ENCODE measurements at regions not wholly inside any gene's neighbourhood (a gene's known extent, or its start where the extent isn't known, plus 50 kb on each side); places are given as distances from the start of the nearest gene placed in this dataset.
A peak's percentile ranks its signal among the peaks of the same experiment; 100 is the strongest.

DNA sequence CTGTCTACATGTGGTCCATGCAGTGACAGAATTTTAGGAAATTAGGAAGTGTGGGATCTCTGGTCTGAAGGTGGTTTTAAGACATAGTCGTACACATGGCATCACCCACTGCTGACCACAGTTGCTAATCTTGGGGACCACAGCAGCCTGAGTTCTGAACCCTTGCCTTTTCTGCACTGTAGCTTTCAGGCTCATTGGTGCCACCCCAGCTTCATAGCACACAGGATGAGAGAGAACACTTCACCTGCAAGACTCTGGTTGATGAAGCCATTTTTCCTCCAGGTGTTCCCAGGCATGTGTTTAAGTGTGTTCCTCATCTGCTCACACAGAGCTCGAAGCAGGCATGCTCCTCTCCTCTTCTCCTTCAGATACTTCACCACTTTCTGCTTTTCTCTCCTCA is 68.2 kb upstream of the S1PR3 start:
- peak overlapping the region; percentile 95 to 100 (median 99) for H3K27ac Mint-ChIP-seq
- Histone ChIP-seq H3K79me2 (ENCODE audit: insufficient read depth, low read length) (no peaks in the 10 kb centered on the region), H3K27ac (ENCODE audit: low read depth in 1 of 2, low read length in 2 of 2) (peak overlapping the region; percentile 85 to 97), H3K9me3 (replicated peaks in 1 of 2; ENCODE audit: control insufficient read depth in 1 of 2, insufficient read depth in 1 of 2, low read length in 2 of 2) (peaks cover 9 to 12% of the 10 kb centered on the region in 2 donors), H2AFZ (ENCODE audit: insufficient read depth, low read depth, low read length, poor library complexity, severe bottlenecking) (peak overlapping the region; percentile 20), H3K4me1 (ENCODE audit: control insufficient read depth in 1 of 2, insufficient read depth in 2 of 2, low read length in 2 of 2) (peaks cover 57 to 68% of the 10 kb centered on the region in 2 donors), H3K27me3 (ENCODE audit: control insufficient read depth in 2 of 2, insufficient read depth in 2 of 2, low read length in 2 of 2) (no peaks in the 10 kb centered on the region), H4K20me1 (ENCODE audit: insufficient read depth, low read length) (no peaks in the 10 kb centered on the region), H3K9ac (ENCODE audit: insufficient read depth, low read length, poor library complexity, severe bottlenecking) (peak overlapping the region; percentile 38), H3K4me2 (replicated peaks; ENCODE audit: extremely low read depth, low read length, poor library complexity, severe bottlenecking) (no peak overlapping the region), H3K36me3 (replicated peaks in 1 of 2; ENCODE audit: control insufficient read depth in 1 of 2, insufficient read depth in 2 of 2, low read length in 2 of 2) (no peaks in the 10 kb centered on the region), H3K4me3 (replicated peaks in 1 of 3; ENCODE audit: low read depth in 2 of 3, low read length in 3 of 3) (peak overlapping the region in 1 of 3 experiments; percentile 3)
- WGBS (ENCODE audit: insufficient coverage): 5% methylated on average over 2 of the region's 2 CpGs
- peaks cover 14 to 15% of the 10 kb centered on the region in 2 donors for H3K36me3 Mint-ChIP-seq
- intact Hi-C loops (cut with micrococcal nuclease): no loop called here
- no peak for DNase-seq
- H3K4me1 Mint-ChIP-seq: peaks cover 63% of the 10 kb centered on the region
- TF ChIP-seq, protein P1, sequence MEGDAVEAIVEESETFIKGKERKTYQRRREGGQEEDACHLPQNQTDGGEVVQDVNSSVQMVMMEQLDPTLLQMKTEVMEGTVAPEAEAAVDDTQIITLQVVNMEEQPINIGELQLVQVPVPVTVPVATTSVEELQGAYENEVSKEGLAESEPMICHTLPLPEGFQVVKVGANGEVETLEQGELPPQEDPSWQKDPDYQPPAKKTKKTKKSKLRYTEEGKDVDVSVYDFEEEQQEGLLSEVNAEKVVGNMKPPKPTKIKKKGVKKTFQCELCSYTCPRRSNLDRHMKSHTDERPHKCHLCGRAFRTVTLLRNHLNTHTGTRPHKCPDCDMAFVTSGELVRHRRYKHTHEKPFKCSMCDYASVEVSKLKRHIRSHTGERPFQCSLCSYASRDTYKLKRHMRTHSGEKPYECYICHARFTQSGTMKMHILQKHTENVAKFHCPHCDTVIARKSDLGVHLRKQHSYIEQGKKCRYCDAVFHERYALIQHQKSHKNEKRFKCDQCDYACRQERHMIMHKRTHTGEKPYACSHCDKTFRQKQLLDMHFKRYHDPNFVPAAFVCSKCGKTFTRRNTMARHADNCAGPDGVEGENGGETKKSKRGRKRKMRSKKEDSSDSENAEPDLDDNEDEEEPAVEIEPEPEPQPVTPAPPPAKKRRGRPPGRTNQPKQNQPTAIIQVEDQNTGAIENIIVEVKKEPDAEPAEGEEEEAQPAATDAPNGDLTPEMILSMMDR (IDR thresholded peaks at IDR 0.05): no peak
- H3K9me3 Mint-ChIP-seq: peaks cover 15 to 26% (median 22%) of the 10 kb centered on the region in 7 donors
- H3K27me3 Mint-ChIP-seq (ENCODE audit: low read depth in 3 of 3): peaks cover 0 to 7% (median 0%) of the 10 kb centered on the region in 3 donors
- peak overlapping the region in 1 of 2 donors; percentile 68 for H3K4me3 Mint-ChIP-seq

DNA sequence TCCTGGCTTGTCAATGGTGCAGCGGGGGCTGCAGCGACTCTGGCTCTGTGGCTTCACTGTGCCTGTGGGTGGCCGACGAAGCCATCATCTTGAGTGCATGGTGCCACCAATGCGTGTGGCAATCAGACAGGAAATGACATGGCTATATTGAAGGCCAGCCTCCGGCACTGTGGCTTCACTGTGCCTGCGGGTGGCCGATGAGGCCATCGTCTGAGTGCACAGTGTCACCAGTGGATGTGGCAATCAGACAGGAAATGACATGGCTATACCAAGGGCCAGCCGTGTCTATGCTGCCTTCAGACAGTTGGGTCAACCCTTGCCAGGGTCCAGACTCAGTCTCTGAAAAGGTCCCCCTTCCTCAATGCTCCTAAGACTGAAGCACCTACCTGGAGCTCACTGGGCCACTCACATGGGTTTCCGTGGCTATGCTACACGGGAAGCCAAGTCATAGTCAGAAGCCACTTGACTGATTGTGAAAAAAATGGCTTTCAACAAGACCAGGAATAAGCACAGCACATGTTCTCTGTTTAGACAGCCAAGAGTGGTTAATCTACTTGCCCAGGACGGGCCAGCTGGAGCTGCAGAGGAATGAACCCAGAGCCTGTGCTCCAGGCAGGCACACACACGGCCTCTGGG is 67.5 kb upstream of the S1PR3 start:
- Mint-ChIP-seq H3K4me1 (peaks cover 69% of the 10 kb centered on the region), H3K27ac (peak overlapping the region; percentile 95 to 100 (median 99)), H3K27me3 (ENCODE audit: low read depth in 3 of 3) (peaks cover 0 to 7% (median 0%) of the 10 kb centered on the region in 3 donors), H3K36me3 (peaks cover 12 to 15% of the 10 kb centered on the region in 2 donors), H3K4me3 (peak overlapping the region in 1 of 2 donors; percentile 68), H3K9me3 (peaks cover 14 to 19% (median 16%) of the 10 kb centered on the region in 7 donors)
- Histone ChIP-seq H3K27ac (ENCODE audit: low read depth in 1 of 2, low read length in 2 of 2) (peak overlapping the region; percentile 85 to 97), H3K4me1 (ENCODE audit: control insufficient read depth in 1 of 2, insufficient read depth in 2 of 2, low read length in 2 of 2) (peaks cover 60 to 75% of the 10 kb centered on the region in 2 donors), H3K4me2 (replicated peaks; ENCODE audit: extremely low read depth, low read length, poor library complexity, severe bottlenecking) (no peak overlapping the region), H3K27me3 (ENCODE audit: control insufficient read depth in 2 of 2, insufficient read depth in 2 of 2, low read length in 2 of 2) (no peaks in the 10 kb centered on the region), H3K9ac (ENCODE audit: insufficient read depth, low read length, poor library complexity, severe bottlenecking) (peak overlapping the region; percentile 73), H3K4me3 (replicated peaks in 1 of 3; ENCODE audit: low read depth in 2 of 3, low read length in 3 of 3) (no peak overlapping the region), H3K79me2 (ENCODE audit: insufficient read depth, low read length) (no peaks in the 10 kb centered on the region), H3K9me3 (replicated peaks in 1 of 2; ENCODE audit: control insufficient read depth in 1 of 2, insufficient read depth in 1 of 2, low read length in 2 of 2) (peaks cover 2 to 5% of the 10 kb centered on the region in 2 donors), H3K36me3 (replicated peaks in 1 of 2; ENCODE audit: control insufficient read depth in 1 of 2, insufficient read depth in 2 of 2, low read length in 2 of 2) (no peaks in the 10 kb centered on the region), H2AFZ (ENCODE audit: insufficient read depth, low read depth, low read length, poor library complexity, severe bottlenecking) (peak overlapping the region; percentile 20), H4K20me1 (ENCODE audit: insufficient read depth, low read length) (no peaks in the 10 kb centered on the region)
- 8% methylated on average over 14 of the region's 14 CpGs for WGBS (ENCODE audit: insufficient coverage)
- peak; percentile 98 to 100 (median 99) for DNase-seq
- intact Hi-C loops (cut with micrococcal nuclease): no loop called here
- TF ChIP-seq, protein P1 (IDR thresholded peaks at IDR 0.05): no peak

Measured in CD14-positive monocyte (primary cell).